ENCODE measurements at regions not wholly inside any gene's neighbourhood (a gene's known extent, or its start where the extent isn't known, plus 50 kb on each side); places are given as distances from the start of the nearest gene placed in this dataset.

GRCh38 chr12:127284870-127285431, 982.0 kb upstream of the TMEM132C start:
- no peak for TF ChIP-seq CTCF (IDR thresholded peaks at IDR 0.05; ENCODE audit: control extremely low read depth, extremely low read depth)
- peaks cover 0 to 4% (median 0%) of the 10 kb centered on the region in 5 donors for H3K4me1 ChIP-seq (ENCODE audit: control insufficient read depth in 5 of 5, insufficient read depth in 5 of 5, low read length in 5 of 5)
- no peak overlapping the region for H3K9ac ChIP-seq (ENCODE audit: insufficient read depth in 1 of 2, low read length in 2 of 2)
- 36 to 53% methylated on average over 3 of the region's 3 CpGs for WGBS, 2 donors
- H3K36me3 ChIP-seq (ENCODE audit: control insufficient read depth in 4 of 4, insufficient read depth in 4 of 4, low read length in 4 of 4), result no peaks in the 10 kb centered on the region
- H3K27me3 ChIP-seq (ENCODE audit: control insufficient read depth in 3 of 3, insufficient read depth in 3 of 3, low read length in 2 of 3), result no peaks in the 10 kb centered on the region
- DNase-seq, result no peak
- H3K27ac ChIP-seq (ENCODE audit: low read depth in 1 of 2, low read length in 1 of 2), result no peak overlapping the region
- ATAC-seq (ENCODE audit: insufficient read depth, low FRiP score), result no peak
- no peak overlapping the region for H3K4me3 ChIP-seq
- peaks cover 0 to 1% (median 0%) of the 10 kb centered on the region in 4 donors for H3K9me3 ChIP-seq (ENCODE audit: control insufficient read depth in 4 of 4, insufficient read depth in 3 of 4, low read length in 3 of 4)

- WGBS, 2 donors, result 58 to 83% methylated on average over 3 of the region's 3 CpGs
- no peak for ATAC-seq (ENCODE audit: insufficient read depth, low FRiP score)
- peaks cover 0 to 1% (median 0%) of the 10 kb centered on the region in 4 donors for H3K9me3 ChIP-seq (ENCODE audit: control insufficient read depth in 4 of 4, insufficient read depth in 3 of 4, low read length in 3 of 4)
Observed at GRCh38 chr12:127286281-127286680, 980.7 kb upstream of the TMEM132C start.

GRCh38 chr12:127287256-127287655, 979.7 kb upstream of the TMEM132C start:
- Histone ChIP-seq H3K9ac (ENCODE audit: insufficient read depth in 1 of 2, low read length in 2 of 2) (no peak overlapping the region), H3K9me3 (ENCODE audit: control insufficient read depth in 4 of 4, insufficient read depth in 3 of 4, low read length in 3 of 4) (peaks cover 0 to 1% (median 0%) of the 10 kb centered on the region in 4 donors), H3K36me3 (ENCODE audit: control insufficient read depth in 4 of 4, insufficient read depth in 4 of 4, low read length in 4 of 4) (no peaks in the 10 kb centered on the region), H3K4me3 (no peak overlapping the region), H3K27ac (ENCODE audit: low read depth in 1 of 2, low read length in 1 of 2) (no peak overlapping the region), H3K27me3 (ENCODE audit: control insufficient read depth in 3 of 3, insufficient read depth in 3 of 3, low read length in 2 of 3) (no peaks in the 10 kb centered on the region), H3K4me1 (ENCODE audit: control insufficient read depth in 5 of 5, insufficient read depth in 5 of 5, low read length in 5 of 5) (no peaks in the 10 kb centered on the region)
- ATAC-seq (ENCODE audit: insufficient read depth, low FRiP score) (no peak), DNase-seq (no peak)
- TF ChIP-seq CTCF (IDR thresholded peaks at IDR 0.05; ENCODE audit: control extremely low read depth, extremely low read depth), result no peak
- WGBS, 2 donors, result 90 to 93% methylated on average over 11 of the region's 11 CpGs

More at GRCh38 chr12:127286281-127286680, 980.7 kb upstream of the TMEM132C start:
- Histone ChIP-seq H3K36me3 (ENCODE audit: control insufficient read depth in 4 of 4, insufficient read depth in 4 of 4, low read length in 4 of 4) (no peaks in the 10 kb centered on the region), H3K9ac (ENCODE audit: insufficient read depth in 1 of 2, low read length in 2 of 2) (no peak overlapping the region), H3K4me1 (ENCODE audit: control insufficient read depth in 5 of 5, insufficient read depth in 5 of 5, low read length in 5 of 5) (no peaks in the 10 kb centered on the region), H3K27me3 (ENCODE audit: control insufficient read depth in 3 of 3, insufficient read depth in 3 of 3, low read length in 2 of 3) (no peaks in the 10 kb centered on the region), H3K4me3 (no peak overlapping the region), H3K27ac (ENCODE audit: low read depth in 1 of 2, low read length in 1 of 2) (no peak overlapping the region)
- DNase-seq, result no peak
- no peak for TF ChIP-seq CTCF (IDR thresholded peaks at IDR 0.05; ENCODE audit: control extremely low read depth, extremely low read depth)

- H3K4me3 ChIP-seq, result no peak overlapping the region
- DNase-seq (no peak), ATAC-seq (ENCODE audit: insufficient read depth, low FRiP score) (no peak)
- no peaks in the 10 kb centered on the region for H3K4me1 ChIP-seq (ENCODE audit: control insufficient read depth in 5 of 5, insufficient read depth in 5 of 5, low read length in 5 of 5)
- H3K9ac ChIP-seq (ENCODE audit: insufficient read depth in 1 of 2, low read length in 2 of 2), result no peak overlapping the region
- 84 to 94% methylated on average over 5 of the region's 5 CpGs for WGBS, 2 donors
- no peaks in the 10 kb centered on the region for H3K27me3 ChIP-seq (ENCODE audit: control insufficient read depth in 3 of 3, insufficient read depth in 3 of 3, low read length in 2 of 3)
- TF ChIP-seq CTCF (IDR thresholded peaks at IDR 0.05; ENCODE audit: control extremely low read depth, extremely low read depth), result no peak
- H3K36me3 ChIP-seq (ENCODE audit: control insufficient read depth in 4 of 4, insufficient read depth in 4 of 4, low read length in 4 of 4), result no peaks in the 10 kb centered on the region
- no peak overlapping the region for H3K27ac ChIP-seq (ENCODE audit: low read depth in 1 of 2, low read length in 1 of 2)
- no peaks in the 10 kb centered on the region for H3K9me3 ChIP-seq (ENCODE audit: control insufficient read depth in 4 of 4, insufficient read depth in 3 of 4, low read length in 3 of 4)
Observed at GRCh38 chr12:127290251-127290650, 976.7 kb upstream of the TMEM132C start.
